Left lung (tissue), 4 donors: ENCODE measurements at regions not wholly inside any gene's neighbourhood (a gene's known extent, or its start where the extent isn't known, plus 50 kb on each side); places are given as distances from the start of the nearest gene placed in this dataset.

Experiments
- ATAC-seq: fragments of 200-7000 bp; cut with Tn5 transposase; one replicate; pipeline ENCODE4 v1.9.1; 2020; ENCODE audit warnings: moderate library complexity
- DNase-seq, 4 donors: peaks; one replicate each; pipeline ENCODE4 v3.0.0-alpha.2; 2013 to 2020
- H3K27ac ChIP-seq, 2 donors: fragments of 200-600 bp; sonication (generic) in 1 of 2; one replicate each; pipeline versions ENCODE4 v1.5.0 to v1.8.0; 2020 to 2021
- H3K27me3 ChIP-seq, 2 donors: fragments of 200-600 bp; sonication (generic) in 1 of 2; one replicate each; pipeline versions ENCODE4 v1.5.0 to v1.8.0; 2020 to 2021
- H3K36me3 ChIP-seq, 2 donors: fragments of 200-600 bp; sonication (generic) in 1 of 2; one replicate each; pipeline versions ENCODE4 v1.5.0 to v1.8.0; 2020 to 2021
- H3K4me1 ChIP-seq, 2 donors: fragments of 200-600 bp; one replicate each; pipeline ENCODE4 v1.8.0; 2021
- H3K4me3 ChIP-seq, 2 donors: fragments of 200-600 bp; sonication (generic) in 1 of 2; one replicate each; pipeline versions ENCODE4 v1.5.0 to v1.8.0; 2020 to 2021; ENCODE audit warnings: mild to moderate bottlenecking in 1 of 2
- H3K9me3 ChIP-seq, 2 donors: fragments of 200-600 bp; sonication (generic) in 1 of 2; one replicate each; pipeline versions ENCODE4 v1.5.0 to v1.8.0; 2020 to 2021
- CTCF ChIP-seq, 2 donors: fragments of 200-600 bp; sonication (generic) in 1 of 2; IDR thresholded peaks; one replicate each; pipeline versions ENCODE4 v1.5.0 to v1.8.0; 2021; ENCODE audit warnings: antibody characterized with exemption in 2 of 2
- intact Hi-C, 2 donors: fragments of 100-400 bp; cut with DNase I; formaldehyde crosslinking; loops; one replicate each; pipeline versions ENCODE4 v1.11.2 to v1.14.2; 2022
- donor health status: DM: no; HTN: yes; CAD: no.
- donor health status: DM: no; HTN: no; CAD: no.

GRCh38 chr4:14008494-14008893 is 381.0 kb upstream of the BOD1L1 start:
- Histone ChIP-seq H3K9me3 (no peaks in the 10 kb centered on the region), H3K27me3 (no peaks in the 10 kb centered on the region), H3K36me3 (no peaks in the 10 kb centered on the region), H3K4me3 (no peak overlapping the region), H3K4me1 (no peaks in the 10 kb centered on the region), H3K27ac (no peak overlapping the region)
- DNase-seq (no peak), ATAC-seq (no peak)
- no peak for TF ChIP-seq CTCF (IDR thresholded peaks at IDR 0.05)
- intact Hi-C loops: no loop called here

- H3K4me3 ChIP-seq: no peak overlapping the region
- H3K36me3 ChIP-seq: no peaks in the 10 kb centered on the region
- ATAC-seq: no peak
- no peak for DNase-seq
- no peak overlapping the region for H3K27ac ChIP-seq
- H3K27me3 ChIP-seq: no peaks in the 10 kb centered on the region
- TF ChIP-seq CTCF (IDR thresholded peaks at IDR 0.05): no peak
- intact Hi-C loops: no loop called here
- H3K4me1 ChIP-seq: no peaks in the 10 kb centered on the region
- peaks cover 0 to 18% of the 10 kb centered on the region in 2 donors for H3K9me3 ChIP-seq
Observed at GRCh38 chr4:14018191-14018853, 390.8 kb upstream of the BOD1L1 start.

- H3K4me3 ChIP-seq: no peak overlapping the region
- intact Hi-C loops: no loop called here
- H3K4me1 ChIP-seq: no peaks in the 10 kb centered on the region
- no peak overlapping the region for H3K27ac ChIP-seq
- no peak for DNase-seq
- no peaks in the 10 kb centered on the region for H3K36me3 ChIP-seq
- no peak for ATAC-seq
- H3K27me3 ChIP-seq: no peaks in the 10 kb centered on the region
- H3K9me3 ChIP-seq: no peaks in the 10 kb centered on the region
- TF ChIP-seq CTCF (IDR thresholded peaks at IDR 0.05): no peak
Observed at GRCh38 chr4:14022456-14022855, 394.9 kb upstream of the BOD1L1 start.

- no peak for TF ChIP-seq CTCF (IDR thresholded peaks at IDR 0.05)
- ATAC-seq (no peak), DNase-seq (no peak)
- no peaks in the 10 kb centered on the region for H3K4me1 ChIP-seq
- intact Hi-C loops: no loop called here
- no peak overlapping the region for H3K27ac ChIP-seq
- H3K36me3 ChIP-seq: no peaks in the 10 kb centered on the region
- H3K9me3 ChIP-seq: no peaks in the 10 kb centered on the region
- H3K27me3 ChIP-seq: no peaks in the 10 kb centered on the region
- H3K4me3 ChIP-seq: no peak overlapping the region
Observed at GRCh38 chr4:14023036-14023435, 395.5 kb upstream of the BOD1L1 start.

- no peaks in the 10 kb centered on the region for H3K27me3 ChIP-seq
- ATAC-seq (no peak), DNase-seq (no peak)
- no peaks in the 10 kb centered on the region for H3K4me1 ChIP-seq
- H3K4me3 ChIP-seq: no peak overlapping the region
- intact Hi-C loops: no loop called here
- H3K27ac ChIP-seq: no peak overlapping the region
- TF ChIP-seq CTCF (IDR thresholded peaks at IDR 0.05): no peak
- H3K9me3 ChIP-seq: no peaks in the 10 kb centered on the region
- H3K36me3 ChIP-seq: no peaks in the 10 kb centered on the region
Observed at GRCh38 chr4:14023896-14024295, 396.4 kb upstream of the BOD1L1 start.
